Spinal cord (tissue), 9 donors: ENCODE measurements at regions not wholly inside any gene's neighbourhood (a gene's known extent, or its start where the extent isn't known, plus 50 kb on each side); places are given as distances from the start of the nearest gene placed in this dataset.

ENCODE experiments used
- DNase-seq, 6 donors: peaks; one replicate each; pipeline versions ENCODE4 v3.0.0 to v3.0.0-alpha.2; 2013 to 2015; ENCODE audit warnings: low spot score in 6 of 6, low read depth in 4 of 6
- H3K27ac ChIP-seq: one replicate; pipeline ENCODE4 v1.5.1; 2013; ENCODE audit warnings: low read depth, low read length, control low read depth
- H3K27me3 ChIP-seq: one replicate; pipeline ENCODE4 v1.6.1; 2013; ENCODE audit warnings: low read length; ENCODE audit not compliant: control insufficient read depth, insufficient read depth
- H3K36me3 ChIP-seq: one replicate; pipeline ENCODE4 v1.6.1; 2013; ENCODE audit warnings: low read length; ENCODE audit not compliant: control insufficient read depth, insufficient read depth
- H3K4me1 ChIP-seq: one replicate; pipeline ENCODE4 v1.6.1; 2013; ENCODE audit warnings: low read length; ENCODE audit not compliant: control insufficient read depth, insufficient read depth
- H3K4me3 ChIP-seq: one replicate; pipeline ENCODE4 v1.5.1; 2013; ENCODE audit warnings: low read depth, low read length, control low read depth
- H3K9me3 ChIP-seq: one replicate; pipeline ENCODE4 v1.6.1; 2013; ENCODE audit warnings: low read length; ENCODE audit not compliant: control insufficient read depth, insufficient read depth
- WGBS: methylation state at CpG from one replicate; pipeline ENCODE4 v1.1.5; 2013; ENCODE audit warnings: missing lambda C conversion rate; ENCODE audit not compliant: insufficient coverage; 5-methylcytosine and 5-hydroxymethylcytosine counted together
- donor health status: healthy.

- no peaks in the 10 kb centered on the region for H3K9me3 ChIP-seq
- no peaks in the 10 kb centered on the region for H3K36me3 ChIP-seq
- 96% methylated on average over 3 of the region's 4 CpGs for WGBS
- H3K27ac ChIP-seq = no peak overlapping the region
- H3K27me3 ChIP-seq = no peaks in the 10 kb centered on the region
- H3K4me1 ChIP-seq = no peaks in the 10 kb centered on the region
- peak in 1 of 6 donors; percentile 0 for DNase-seq
- no peak overlapping the region for H3K4me3 ChIP-seq
Measured at GRCh38 chr2:125679903-125680302, 976.1 kb upstream of the GYPC start.

- Histone ChIP-seq H3K27ac (no peak overlapping the region), H3K4me3 (no peak overlapping the region), H3K27me3 (no peaks in the 10 kb centered on the region), H3K36me3 (no peaks in the 10 kb centered on the region), H3K4me1 (no peaks in the 10 kb centered on the region), H3K9me3 (no peaks in the 10 kb centered on the region)
- WGBS = 93% methylated on average over 3 of the region's 4 CpGs
- DNase-seq = peak in 1 of 6 donors; percentile 0
Measured at GRCh38 chr2:125680809-125681208, 975.1 kb upstream of the GYPC start.

- no peaks in the 10 kb centered on the region for H3K4me1 ChIP-seq
- peak in 1 of 6 donors; percentile 0 for DNase-seq
- H3K9me3 ChIP-seq = no peaks in the 10 kb centered on the region
- no peak overlapping the region for H3K27ac ChIP-seq
- no peak overlapping the region for H3K4me3 ChIP-seq
- no peaks in the 10 kb centered on the region for H3K36me3 ChIP-seq
- H3K27me3 ChIP-seq = no peaks in the 10 kb centered on the region
- WGBS = no CpG with 5 or more reads among the region's 1 CpG
Measured at GRCh38 chr2:125681576-125681975, 974.4 kb upstream of the GYPC start.

- no CpG with 5 or more reads among the region's 3 CpGs for WGBS
- Histone ChIP-seq H3K4me1 (no peaks in the 10 kb centered on the region), H3K4me3 (no peak overlapping the region), H3K27me3 (no peaks in the 10 kb centered on the region), H3K9me3 (no peaks in the 10 kb centered on the region), H3K36me3 (no peaks in the 10 kb centered on the region), H3K27ac (no peak overlapping the region)
- DNase-seq = peak in 1 of 6 donors; percentile 1
Measured at GRCh38 chr2:125681976-125682805, 973.8 kb upstream of the GYPC start.

- peak in 1 of 6 donors; percentile 0 for DNase-seq
- no peak overlapping the region for H3K27ac ChIP-seq
Measured at GRCh38 chr2:125684256-125684655, 971.7 kb upstream of the GYPC start.

GRCh38 chr2:125684932-125685331 is 971.0 kb upstream of the GYPC start:
- no peak overlapping the region for H3K27ac ChIP-seq
- H3K36me3 ChIP-seq = no peaks in the 10 kb centered on the region
- 80% methylated on average over 1 of the region's 2 CpGs for WGBS
- no peak overlapping the region for H3K4me3 ChIP-seq
- peak in 1 of 6 donors; percentile 0 for DNase-seq
- H3K9me3 ChIP-seq = no peaks in the 10 kb centered on the region
- H3K4me1 ChIP-seq = no peaks in the 10 kb centered on the region
- no peaks in the 10 kb centered on the region for H3K27me3 ChIP-seq

More at GRCh38 chr2:125684256-125684655, 971.7 kb upstream of the GYPC start:
- Histone ChIP-seq H3K9me3 (no peaks in the 10 kb centered on the region), H3K36me3 (no peaks in the 10 kb centered on the region), H3K27me3 (no peaks in the 10 kb centered on the region), H3K4me1 (no peaks in the 10 kb centered on the region), H3K4me3 (no peak overlapping the region)
- WGBS = no CpG with 5 or more reads among the region's 2 CpGs

- WGBS = no CpG with 5 or more reads among the region's 2 CpGs
- no peaks in the 10 kb centered on the region for H3K36me3 ChIP-seq
- no peaks in the 10 kb centered on the region for H3K9me3 ChIP-seq
- H3K27ac ChIP-seq = no peak overlapping the region
- no peaks in the 10 kb centered on the region for H3K27me3 ChIP-seq
- no peak overlapping the region for H3K4me3 ChIP-seq
- DNase-seq = peak in 2 of 6 donors; percentile 14 to 19
- no peaks in the 10 kb centered on the region for H3K4me1 ChIP-seq
Measured at GRCh38 chr2:125696560-125696959, 959.4 kb upstream of the GYPC start.

- WGBS = no CpG with 5 or more reads among the region's 1 CpG
- Histone ChIP-seq H3K27ac (no peak overlapping the region), H3K36me3 (no peaks in the 10 kb centered on the region), H3K27me3 (no peaks in the 10 kb centered on the region), H3K4me1 (no peaks in the 10 kb centered on the region), H3K4me3 (no peak overlapping the region), H3K9me3 (no peaks in the 10 kb centered on the region)
- DNase-seq = peak in 1 of 6 donors; percentile 6
Measured at GRCh38 chr2:125698280-125698679, 957.7 kb upstream of the GYPC start.

GRCh38 chr2:125701070-125701469 is 954.9 kb upstream of the GYPC start:
- WGBS = no CpG with 5 or more reads among the region's 2 CpGs
- Histone ChIP-seq H3K27ac (no peak overlapping the region), H3K4me1 (no peaks in the 10 kb centered on the region), H3K9me3 (no peaks in the 10 kb centered on the region), H3K27me3 (no peaks in the 10 kb centered on the region), H3K4me3 (no peak overlapping the region), H3K36me3 (no peaks in the 10 kb centered on the region)
- no peak for DNase-seq

GRCh38 chr2:125707611-125708010 is 948.3 kb upstream of the GYPC start:
- Histone ChIP-seq H3K4me3 (no peak overlapping the region), H3K9me3 (no peaks in the 10 kb centered on the region), H3K4me1 (no peaks in the 10 kb centered on the region), H3K27me3 (no peaks in the 10 kb centered on the region), H3K36me3 (no peaks in the 10 kb centered on the region), H3K27ac (no peak overlapping the region)
- peak in 2 of 6 donors; percentile 27 to 79 for DNase-seq
- WGBS = no CpG with 5 or more reads among the region's 1 CpG
